HepG2 (cell line): ENCODE measurements at regions not wholly inside any gene's neighbourhood (a gene's known extent, or its start where the extent isn't known, plus 50 kb on each side); places are given as distances from the start of the nearest gene placed in this dataset.

Experiments
- CTCF ChIP-seq: sonication (generic); formaldehyde crosslinking; IDR thresholded peaks from 2 replicates; pipeline ENCODE4 v1.5.0; 2020; ENCODE audit warnings: mild to moderate bottlenecking, missing genetic modification reagents, moderate library complexity
- HNRNPH1 ChIP-seq: fragments of 200-400 bp; formaldehyde crosslinking; optimal IDR thresholded peaks from 2 replicates; pipeline ENCODE3; 2017; ENCODE audit warnings: mild to moderate bottlenecking, low read depth, low read length
- MZF1 ChIP-seq: sonication (generic); formaldehyde crosslinking; IDR thresholded peaks from 2 replicates; pipeline ENCODE4 v1.8.1; 2023; ENCODE audit warnings: mild to moderate bottlenecking, missing genetic modification reagents, borderline replicate concordance
- NCOR1 ChIP-seq: fragments of 200-600 bp; sonication (generic); IDR thresholded peaks from 2 replicates; pipeline ENCODE4 v1.7.0; 2017; ENCODE audit warnings: antibody characterized with exemption, low read length, borderline replicate concordance
- PATZ1 ChIP-seq: sonication (generic); formaldehyde crosslinking; IDR thresholded peaks from 2 replicates; pipeline ENCODE4 v1.4.0; 2020; ENCODE audit warnings: missing genetic modification reagents
- SP1 ChIP-seq, 2 experiments: fragments of 450-650 bp in 1 of 2; sonication (generic) in 1 of 2; formaldehyde crosslinking in 1 of 2; IDR thresholded peaks; 2 replicates each; pipeline versions ENCODE4 v1.4.0 to v1.6.1; 2016 to 2020; ENCODE audit warnings: missing genetic modification reagents in 1 of 2
- ZNF224 ChIP-seq: sonication (generic); formaldehyde crosslinking; IDR thresholded peaks from 2 replicates; pipeline ENCODE4 v1.5.0; 2020; ENCODE audit warnings: mild to moderate bottlenecking, missing genetic modification reagents

GRCh38 chr2:196244966-196245365, 73.6 kb upstream of the STK17B start:
- TF ChIP-seq CTCF (no peak), MZF1 (CRISPR knock-in tag) (no peak), HNRNPH1 (no peak), ZNF224 (CRISPR knock-in tag) (no peak), PATZ1 (CRISPR knock-in tag) (no peak), SP1 (IDR thresholded peaks at IDR 0.05) (no peak), SP1 (CRISPR knock-in tag; IDR thresholded peaks at IDR 0.05) (no peak), NCOR1 (no peak)
